ENCODE measurements at regions not wholly inside any gene's neighbourhood (a gene's known extent, or its start where the extent isn't known, plus 50 kb on each side); places are given as distances from the start of the nearest gene placed in this dataset.
A peak's percentile ranks its signal among the peaks of the same experiment; 100 is the strongest.

GRCh38 chr4:82268050-82268825, 105.6 kb downstream of the HNRNPD start:
- H3K9me3 Mint-ChIP-seq (ENCODE audit: unreplicated experiment) = no peaks in the 10 kb centered on the region
- H3K4me1 Mint-ChIP-seq (ENCODE audit: insufficient read depth, unreplicated experiment) = no peaks in the 10 kb centered on the region
- no peak overlapping the region for H3K27ac Mint-ChIP-seq (ENCODE audit: low read depth, unreplicated experiment)
- H3K36me3 Mint-ChIP-seq (ENCODE audit: insufficient read depth, unreplicated experiment) = no peaks in the 10 kb centered on the region
- CTCF ChIA-PET = interaction anchor here (0.6 to 3.7 kb wide), 57 partner anchors 8 to 1533 kb away, joined by 3 to 47 read pairs (median 4); partner anchors contain the start of gene RASGEF1B
- no peak overlapping the region for H3K4me3 Mint-ChIP-seq (ENCODE audit: unreplicated experiment)
- no TSS peak for BruUV-seq (replicated peaks)
- H3K27me3 Mint-ChIP-seq (ENCODE audit: insufficient read depth, unreplicated experiment) = no peaks in the 10 kb centered on the region
- intact Hi-C loops (cut with micrococcal nuclease) = loop anchor here (1.0 kb wide), 4 partner anchors 66 to 862 kb away; no protein-coding TSS in a partner anchor
- TF ChIP-seq, protein P1, sequence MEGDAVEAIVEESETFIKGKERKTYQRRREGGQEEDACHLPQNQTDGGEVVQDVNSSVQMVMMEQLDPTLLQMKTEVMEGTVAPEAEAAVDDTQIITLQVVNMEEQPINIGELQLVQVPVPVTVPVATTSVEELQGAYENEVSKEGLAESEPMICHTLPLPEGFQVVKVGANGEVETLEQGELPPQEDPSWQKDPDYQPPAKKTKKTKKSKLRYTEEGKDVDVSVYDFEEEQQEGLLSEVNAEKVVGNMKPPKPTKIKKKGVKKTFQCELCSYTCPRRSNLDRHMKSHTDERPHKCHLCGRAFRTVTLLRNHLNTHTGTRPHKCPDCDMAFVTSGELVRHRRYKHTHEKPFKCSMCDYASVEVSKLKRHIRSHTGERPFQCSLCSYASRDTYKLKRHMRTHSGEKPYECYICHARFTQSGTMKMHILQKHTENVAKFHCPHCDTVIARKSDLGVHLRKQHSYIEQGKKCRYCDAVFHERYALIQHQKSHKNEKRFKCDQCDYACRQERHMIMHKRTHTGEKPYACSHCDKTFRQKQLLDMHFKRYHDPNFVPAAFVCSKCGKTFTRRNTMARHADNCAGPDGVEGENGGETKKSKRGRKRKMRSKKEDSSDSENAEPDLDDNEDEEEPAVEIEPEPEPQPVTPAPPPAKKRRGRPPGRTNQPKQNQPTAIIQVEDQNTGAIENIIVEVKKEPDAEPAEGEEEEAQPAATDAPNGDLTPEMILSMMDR (IDR thresholded peaks at IDR 0.05; ENCODE audit: unreplicated experiment) = peak; percentile 77
- POLR2A ChIA-PET = interaction anchor here (0.5 to 1.3 kb wide), 7 partner anchors 10 to 879 kb away, joined by 3 to 4 read pairs (median 3); no protein-coding TSS in a partner anchor
- peak; percentile 76 for DNase-seq (ENCODE audit: unreplicated experiment)

GRCh38 chr4:82267506-82267905, 106.3 kb downstream of the HNRNPD start:
- DNase-seq (ENCODE audit: unreplicated experiment) = no peak
- Mint-ChIP-seq H3K27ac (ENCODE audit: low read depth, unreplicated experiment) (no peak overlapping the region), H3K4me3 (ENCODE audit: unreplicated experiment) (no peak overlapping the region), H3K9me3 (ENCODE audit: unreplicated experiment) (no peaks in the 10 kb centered on the region), H3K36me3 (ENCODE audit: insufficient read depth, unreplicated experiment) (no peaks in the 10 kb centered on the region), H3K27me3 (ENCODE audit: insufficient read depth, unreplicated experiment) (no peaks in the 10 kb centered on the region), H3K4me1 (ENCODE audit: insufficient read depth, unreplicated experiment) (no peaks in the 10 kb centered on the region)
- no TSS peak for BruUV-seq (replicated peaks)
- ChIA-PET CTCF (interaction anchor here (0.6 to 3.7 kb wide), 20 partner anchors 9 to 913 kb away, joined by 3 to 47 read pairs (median 7); partner anchors contain the start of gene RASGEF1B), POLR2A (interaction anchor here (0.7 kb wide), 1 partner anchor 835 kb away, joined by 4 read pairs; no protein-coding TSS in a partner anchor)
- intact Hi-C loops (cut with micrococcal nuclease) = loop anchor here (1.0 kb wide), 1 partner anchor 19 kb away; no protein-coding TSS in a partner anchor
- TF ChIP-seq, protein P1 (IDR thresholded peaks at IDR 0.05; ENCODE audit: unreplicated experiment) = no peak

- CTCF ChIA-PET = interaction anchor here (0.6 to 1.4 kb wide), 9 partner anchors 10 to 1182 kb away, joined by 3 to 6 read pairs (median 4); no protein-coding TSS in a partner anchor
- Mint-ChIP-seq H3K27ac (ENCODE audit: low read depth, unreplicated experiment) (no peak overlapping the region), H3K4me3 (ENCODE audit: unreplicated experiment) (no peak overlapping the region), H3K4me1 (ENCODE audit: insufficient read depth, unreplicated experiment) (no peaks in the 10 kb centered on the region), H3K27me3 (ENCODE audit: insufficient read depth, unreplicated experiment) (no peaks in the 10 kb centered on the region), H3K36me3 (ENCODE audit: insufficient read depth, unreplicated experiment) (no peaks in the 10 kb centered on the region), H3K9me3 (ENCODE audit: unreplicated experiment) (no peaks in the 10 kb centered on the region)
- POLR2A ChIA-PET = no interaction called here
- BruUV-seq (replicated peaks) = no TSS peak
- DNase-seq (ENCODE audit: unreplicated experiment) = no peak
- TF ChIP-seq, protein P1 (IDR thresholded peaks at IDR 0.05; ENCODE audit: unreplicated experiment) = no peak
- intact Hi-C loops (cut with micrococcal nuclease) = no loop called here
These were observed 107.4 kb downstream of the HNRNPD start for GRCh38 chr4:82266345-82266744.

GRCh38 chr4:82261084-82261483, 112.7 kb downstream of the HNRNPD start:
- ChIA-PET CTCF (interaction anchor here (1.0 kb wide), 1 partner anchor 852 kb away, joined by 3 read pairs; no protein-coding TSS in a partner anchor), POLR2A (no interaction called here)
- no peak overlapping the region for H3K27ac Mint-ChIP-seq (ENCODE audit: low read depth, unreplicated experiment)
- TF ChIP-seq, protein P1 (IDR thresholded peaks at IDR 0.05; ENCODE audit: unreplicated experiment) = no peak
- peaks cover 9% of the 10 kb centered on the region for H3K9me3 Mint-ChIP-seq (ENCODE audit: unreplicated experiment)
- H3K36me3 Mint-ChIP-seq (ENCODE audit: insufficient read depth, unreplicated experiment) = no peaks in the 10 kb centered on the region
- no peaks in the 10 kb centered on the region for H3K4me1 Mint-ChIP-seq (ENCODE audit: insufficient read depth, unreplicated experiment)
- no peaks in the 10 kb centered on the region for H3K27me3 Mint-ChIP-seq (ENCODE audit: insufficient read depth, unreplicated experiment)
- intact Hi-C loops (cut with micrococcal nuclease) = no loop called here
- H3K4me3 Mint-ChIP-seq (ENCODE audit: unreplicated experiment) = no peak overlapping the region
- no TSS peak for BruUV-seq (replicated peaks)
- no peak for DNase-seq (ENCODE audit: unreplicated experiment)
